CD4-positive, alpha-beta T cell treated with Interleukin-21 for 1 hour (primary cell): ENCODE measurements at regions not wholly inside any gene's neighbourhood (a gene's known extent, or its start where the extent isn't known, plus 50 kb on each side); places are given as distances from the start of the nearest gene placed in this dataset.
"Not testable (repeated sequence)": the region's sequence is repeated elsewhere in the genome, so short reads cannot be mapped to it uniquely, and the experiment has no call there.

ENCODE experiments used
- DNase-seq: peaks from one replicate; pipeline ENCODE4 v3.0.0-alpha.2; 2020

GRCh38 chr14:52122163-52122562, 53.3 kb upstream of the NID2 start:
- not testable (repeated sequence) for DNase-seq

- no peak for DNase-seq
Observed at GRCh38 chr14:52121441-52121840, 52.6 kb upstream of the NID2 start.

GRCh38 chr14:52119030-52119429, 50.2 kb upstream of the NID2 start:
- DNase-seq, result no peak
